PC-3 (cell line): ENCODE measurements at regions not wholly inside any gene's neighbourhood (a gene's known extent, or its start where the extent isn't known, plus 50 kb on each side); places are given as distances from the start of the nearest gene placed in this dataset.

Experiments
- EZH2phosphoT487 ChIP-seq: fragments of 300-600 bp; sonication (generic); IDR thresholded peaks from 2 replicates; pipeline ENCODE4 v1.6.1; 2018; ENCODE audit warnings: mild to moderate bottlenecking, antibody characterized with exemption, low read length, borderline replicate concordance
- TF ChIP-seq, protein P1 (sequence below): fragments of 300-600 bp; sonication (generic); conservative IDR thresholded peaks from 2 replicates; pipeline ENCODE4 v1.5.1; 2017; ENCODE audit warnings: antibody characterized with exemption, low read depth, mild to moderate bottlenecking, low read length

GRCh38 chr7:9200626-9201025 is 767.2 kb downstream of the NXPH1 start:
- TF ChIP-seq, protein P1, sequence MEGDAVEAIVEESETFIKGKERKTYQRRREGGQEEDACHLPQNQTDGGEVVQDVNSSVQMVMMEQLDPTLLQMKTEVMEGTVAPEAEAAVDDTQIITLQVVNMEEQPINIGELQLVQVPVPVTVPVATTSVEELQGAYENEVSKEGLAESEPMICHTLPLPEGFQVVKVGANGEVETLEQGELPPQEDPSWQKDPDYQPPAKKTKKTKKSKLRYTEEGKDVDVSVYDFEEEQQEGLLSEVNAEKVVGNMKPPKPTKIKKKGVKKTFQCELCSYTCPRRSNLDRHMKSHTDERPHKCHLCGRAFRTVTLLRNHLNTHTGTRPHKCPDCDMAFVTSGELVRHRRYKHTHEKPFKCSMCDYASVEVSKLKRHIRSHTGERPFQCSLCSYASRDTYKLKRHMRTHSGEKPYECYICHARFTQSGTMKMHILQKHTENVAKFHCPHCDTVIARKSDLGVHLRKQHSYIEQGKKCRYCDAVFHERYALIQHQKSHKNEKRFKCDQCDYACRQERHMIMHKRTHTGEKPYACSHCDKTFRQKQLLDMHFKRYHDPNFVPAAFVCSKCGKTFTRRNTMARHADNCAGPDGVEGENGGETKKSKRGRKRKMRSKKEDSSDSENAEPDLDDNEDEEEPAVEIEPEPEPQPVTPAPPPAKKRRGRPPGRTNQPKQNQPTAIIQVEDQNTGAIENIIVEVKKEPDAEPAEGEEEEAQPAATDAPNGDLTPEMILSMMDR: no peak
- no peak for TF ChIP-seq EZH2phosphoT487
